Endothelial cell of umbilical vein (primary cell): ENCODE measurements at regions not wholly inside any gene's neighbourhood (a gene's known extent, or its start where the extent isn't known, plus 50 kb on each side); places are given as distances from the start of the nearest gene placed in this dataset.

Experiments
- BruUV-seq: library from RNA; stranded (reverse); fragments of 400-500 nt; replicated peaks from 2 replicates; lab custom pipeline; 2021; lab: Mats Ljungman, UMichigan
- CTCF ChIA-PET: fragments of 300-600, 350-600 bp; sonication (Branson Sonifier 250); formaldehyde crosslinking; loops from one replicate; lab custom pipeline; 2021; ENCODE audit warnings: antibody characterized with exemption, inconsistent platforms; lab: Charles Lee
- POLR2A ChIA-PET: fragments of 300-600, 350-600 bp; sonication (Branson Sonifier 250); formaldehyde crosslinking; loops from one replicate; lab custom pipeline; 2021; ENCODE audit warnings: antibody characterized with exemption, inconsistent platforms; lab: Charles Lee
- DNase-seq: peaks from one replicate; pipeline ENCODE4 v3.0.0-alpha.2; 2011; ENCODE audit warnings: low read depth, low spot score
- FAIRE-seq: peaks from 2 replicates; lab custom pipeline; 2011; peaks lifted over from hg19 to GRCh38; lab: Jason Lieb, UNC
- H2AFZ ChIP-seq: 2 replicates; pipeline ENCODE4 v1.6.0; 2012; ENCODE audit warnings: low read depth, low read length, control low read depth, inconsistent platforms
- H3K27ac ChIP-seq: 2 replicates; pipeline ENCODE4 v1.5.1; 2011; ENCODE audit warnings: low read depth, mild to moderate bottlenecking, control low read depth, low read length, moderate library complexity; ENCODE audit not compliant: insufficient read depth
- H3K27me3 ChIP-seq, 2 experiments: 2 replicates each; pipeline versions ENCODE4 v1.6.0 to v1.6.1; 2011; ENCODE audit warnings: low read length in 2 of 2, mixed read lengths in 1 of 2; ENCODE audit not compliant: control insufficient read depth in 2 of 2, insufficient read depth in 2 of 2
- H3K36me3 ChIP-seq, 2 experiments: 2 replicates in 1 of 2; 3 replicates in 1 of 2; pipeline ENCODE4 v1.5.1; 2011; ENCODE audit warnings: low read length in 2 of 2, mild to moderate bottlenecking in 1 of 2, moderate library complexity in 1 of 2; ENCODE audit not compliant: control insufficient read depth in 2 of 2, insufficient read depth in 2 of 2; ENCODE audit errors: extremely low read depth in 1 of 2
- H3K4me1 ChIP-seq: 3 replicates; pipeline ENCODE4 v1.5.1; 2011; ENCODE audit warnings: mild to moderate bottlenecking, low read length; ENCODE audit not compliant: control insufficient read depth, insufficient read depth; ENCODE audit errors: extremely low read depth
- H3K4me2 ChIP-seq: 2 replicates; pipeline ENCODE4 v1.6.1; 2011; ENCODE audit warnings: low read length, control low read depth, mixed read lengths; ENCODE audit not compliant: insufficient read depth
- H3K4me3 ChIP-seq, 3 experiments: fragments of 200-600 bp in 1 of 3; sonication (generic), shearing (Covaris generic) in 1 of 3; replicated peaks in 1 of 3; 2 replicates each; pipeline ENCODE4 v1.5.1; 2011 to 2016; ENCODE audit warnings: control low read depth in 3 of 3, low read length in 3 of 3, mild to moderate bottlenecking in 2 of 3, inconsistent platforms in 1 of 3, low read depth in 1 of 3, moderate library complexity in 1 of 3; ENCODE audit not compliant: insufficient read depth in 1 of 3
- H3K79me2 ChIP-seq: 2 replicates; pipeline ENCODE4 v1.6.0; 2012; ENCODE audit warnings: low read length, inconsistent platforms; ENCODE audit not compliant: control insufficient read depth, insufficient read depth
- H3K9ac ChIP-seq: replicated peaks from 2 replicates; pipeline ENCODE3; 2011; ENCODE audit warnings: low read length, control low read depth; ENCODE audit not compliant: insufficient read depth; ENCODE audit errors: extremely low read depth
- H3K9me1 ChIP-seq: replicated peaks from 3 replicates; pipeline ENCODE4 v1.6.0; 2011; ENCODE audit warnings: mild to moderate bottlenecking, low read length; ENCODE audit not compliant: control insufficient read depth, insufficient read depth; ENCODE audit errors: extremely low read depth
- H3K9me3 ChIP-seq: replicated peaks from 2 replicates; pipeline ENCODE4 v1.5.1; 2012; ENCODE audit warnings: low read length, inconsistent platforms; ENCODE audit not compliant: control insufficient read depth, insufficient read depth
- H4K20me1 ChIP-seq: replicated peaks from 2 replicates; pipeline ENCODE3; 2011; ENCODE audit warnings: mild to moderate bottlenecking, low read length; ENCODE audit not compliant: control insufficient read depth, insufficient read depth; ENCODE audit errors: extremely low read depth
- EZH2 ChIP-seq: IDR thresholded peaks from 2 replicates; pipeline ENCODE4 v1.6.1; 2012; ENCODE audit warnings: borderline replicate concordance, low read depth, mild to moderate bottlenecking, moderate library complexity, low read length, inconsistent platforms; ENCODE audit not compliant: severe bottlenecking
- FOS ChIP-seq: IDR thresholded peaks from 2 replicates; pipeline ENCODE4 v1.6.1; 2011; ENCODE audit warnings: mild to moderate bottlenecking, low read length, moderate library complexity, borderline replicate concordance; ENCODE audit not compliant: insufficient read depth
- GATA2 ChIP-seq: IDR thresholded peaks from 2 replicates; pipeline ENCODE4 v1.7.0; 2011; ENCODE audit warnings: low read depth, mild to moderate bottlenecking, moderate library complexity, mixed read lengths, low read length; ENCODE audit not compliant: insufficient read length, insufficient read depth
- JUN ChIP-seq: IDR thresholded peaks from 2 replicates; pipeline ENCODE4 v1.6.1; 2011; ENCODE audit warnings: borderline replicate concordance, low read depth; ENCODE audit not compliant: insufficient read length, insufficient read depth
- MYC ChIP-seq: IDR thresholded peaks from one replicate; pipeline ENCODE4 v1.6.1; 2011; ENCODE audit warnings: mild to moderate bottlenecking, low read depth, low read length
- POLR2A ChIP-seq: IDR thresholded peaks from 2 replicates; pipeline ENCODE4 v1.6.1; 2012; ENCODE audit warnings: low read depth, mild to moderate bottlenecking, control low read depth, low read length
- POLR2AphosphoS5 ChIP-seq: IDR thresholded peaks from 2 replicates; pipeline ENCODE4 v1.6.1; 2012; ENCODE audit warnings: low read depth, mild to moderate bottlenecking, control low read depth, low read length, moderate library complexity; ENCODE audit not compliant: insufficient read depth
- dilution Hi-C: fragments of 300-500 bp; cut with MboI; formaldehyde crosslinking; loops from one replicate; pipeline ENCODE4 v1.15.0; 2019; ENCODE audit warnings: low sequenced_read_pairs; ENCODE audit not compliant: extremely low pct_ligation_motif_present
- intact Hi-C: fragments of 100-400 bp; cut with micrococcal nuclease; formaldehyde crosslinking; loops from one replicate; pipeline ENCODE4 v1.10.0; 2022
- TF ChIP-seq, protein P1 (sequence below), 2 donors: IDR thresholded peaks; 1 replicate in 1 of 2; 2 replicates in 1 of 2; pipeline ENCODE4 v1.5.1; 2011; ENCODE audit warnings: low read length in 2 of 2, mild to moderate bottlenecking in 2 of 2, moderate library complexity in 2 of 2, control low read depth in 1 of 2, inconsistent platforms in 1 of 2, low read depth in 1 of 2; ENCODE audit not compliant: insufficient read depth in 1 of 2; ENCODE audit errors: extremely low read depth in 1 of 2

DNA sequence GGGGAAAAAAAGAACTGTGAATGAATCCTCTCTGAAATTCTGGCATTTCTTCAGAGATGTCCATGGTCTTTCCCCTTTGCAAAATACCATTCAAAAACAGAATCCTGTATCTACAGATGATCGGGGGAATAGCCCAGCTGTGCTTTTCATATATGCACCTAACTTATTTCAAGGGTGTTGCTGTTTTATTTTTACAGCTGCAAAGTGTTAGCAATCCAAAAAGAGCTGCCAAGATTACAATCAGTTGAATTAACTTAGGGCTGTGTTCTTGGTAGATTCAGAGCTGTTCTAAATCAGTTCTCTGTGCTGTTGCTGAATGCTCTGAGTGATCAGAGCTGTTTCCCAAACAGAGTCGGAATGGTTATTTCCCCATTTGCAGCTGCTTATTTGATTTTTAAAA lies 175.7 kb upstream of the SEMA6D start:
- DNase-seq: no peak
- no peak overlapping the region for H3K4me2 ChIP-seq
- dilution Hi-C loops (no loop called here), intact Hi-C loops (no loop called here)
- H3K27ac ChIP-seq: no peak overlapping the region
- no peaks in the 10 kb centered on the region for H3K9me3 ChIP-seq
- CTCF ChIA-PET: interaction anchor here (1.4 to 1.8 kb wide), 4 partner anchors 10 to 346 kb away, joined by 3 to 7 read pairs (median 4); no protein-coding TSS in a partner anchor
- no TSS peak for BruUV-seq
- no peaks in the 10 kb centered on the region for H3K27me3 ChIP-seq
- TF ChIP-seq POLR2AphosphoS5: no peak
- TF ChIP-seq, protein P1, sequence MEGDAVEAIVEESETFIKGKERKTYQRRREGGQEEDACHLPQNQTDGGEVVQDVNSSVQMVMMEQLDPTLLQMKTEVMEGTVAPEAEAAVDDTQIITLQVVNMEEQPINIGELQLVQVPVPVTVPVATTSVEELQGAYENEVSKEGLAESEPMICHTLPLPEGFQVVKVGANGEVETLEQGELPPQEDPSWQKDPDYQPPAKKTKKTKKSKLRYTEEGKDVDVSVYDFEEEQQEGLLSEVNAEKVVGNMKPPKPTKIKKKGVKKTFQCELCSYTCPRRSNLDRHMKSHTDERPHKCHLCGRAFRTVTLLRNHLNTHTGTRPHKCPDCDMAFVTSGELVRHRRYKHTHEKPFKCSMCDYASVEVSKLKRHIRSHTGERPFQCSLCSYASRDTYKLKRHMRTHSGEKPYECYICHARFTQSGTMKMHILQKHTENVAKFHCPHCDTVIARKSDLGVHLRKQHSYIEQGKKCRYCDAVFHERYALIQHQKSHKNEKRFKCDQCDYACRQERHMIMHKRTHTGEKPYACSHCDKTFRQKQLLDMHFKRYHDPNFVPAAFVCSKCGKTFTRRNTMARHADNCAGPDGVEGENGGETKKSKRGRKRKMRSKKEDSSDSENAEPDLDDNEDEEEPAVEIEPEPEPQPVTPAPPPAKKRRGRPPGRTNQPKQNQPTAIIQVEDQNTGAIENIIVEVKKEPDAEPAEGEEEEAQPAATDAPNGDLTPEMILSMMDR (IDR thresholded peaks at IDR 0.05; ENCODE audit: extremely low read depth in 1 of 2, insufficient read depth in 1 of 2, low read depth in 1 of 2, low read length in 2 of 2): no peak
- no peak for TF ChIP-seq FOS
- TF ChIP-seq MYC: no peak
- TF ChIP-seq GATA2: no peak
- no peak for TF ChIP-seq POLR2A
- TF ChIP-seq JUN: no peak
- TF ChIP-seq EZH2: no peak
- no peak overlapping the region for H3K4me3 ChIP-seq
- no peaks in the 10 kb centered on the region for H3K4me1 ChIP-seq
- POLR2A ChIA-PET: no interaction called here
- no peaks in the 10 kb centered on the region for H3K79me2 ChIP-seq
- no peak overlapping the region for H3K9ac ChIP-seq
- H4K20me1 ChIP-seq: no peaks in the 10 kb centered on the region
- FAIRE-seq: no peak
- H2AFZ ChIP-seq: no peak overlapping the region
- H3K36me3 ChIP-seq: no peaks in the 10 kb centered on the region
- no peaks in the 10 kb centered on the region for H3K9me1 ChIP-seq
